HepG2 (cell line): ENCODE measurements at regions not wholly inside any gene's neighbourhood (a gene's known extent, or its start where the extent isn't known, plus 50 kb on each side); places are given as distances from the start of the nearest gene placed in this dataset.

ENCODE experiments used
- ATAC-seq: fragments of 200-7000 bp; cut with Tn5 transposase; 3 replicates; pipeline ENCODE4 v1.9.1; 2020; ENCODE audit warnings: mild to moderate bottlenecking, moderate library complexity
- BruUV-seq: library from RNA; stranded (reverse); fragments of 400-500 nt; replicated peaks from 2 replicates; lab custom pipeline; 2021; lab: Mats Ljungman, UMichigan
- CTCF ChIA-PET: fragments of 300-600 bp; formaldehyde crosslinking; extraction: SDS; loops from one replicate; lab custom pipeline; 2021; ENCODE audit warnings: low total read pairs, inconsistent platforms, low intra/inter-chr PET ratio; lab: Yijun Ruan, JAX
- POLR2A ChIA-PET: fragments of 350-600 bp; sonication (Branson Sonifier 250); formaldehyde crosslinking; loops from one replicate; lab custom pipeline; 2020; ENCODE audit warnings: antibody characterized with exemption, inconsistent platforms; lab: Yijun Ruan, JAX
- DNase-seq: peaks from one replicate; pipeline ENCODE4 v3.0.0-alpha.2; 2015; ENCODE audit warnings: low spot score
- FAIRE-seq: peaks from 3 replicates; lab custom pipeline; 2011; peaks lifted over from hg19 to GRCh38; lab: Jason Lieb, UNC
- H2AFZ ChIP-seq: one replicate; pipeline ENCODE4 v1.6.1; 2011; ENCODE audit warnings: low read length, inconsistent platforms
- H3K27ac ChIP-seq: fragments of 300-600 bp; 3 replicates; pipeline ENCODE4 v1.8.0; 2011; ENCODE audit warnings: mixed run types, mild to moderate bottlenecking, mixed read lengths, low read length, inconsistent platforms; ENCODE audit not compliant: insufficient read depth; ENCODE audit errors: extremely low read length
- H3K27me3 ChIP-seq, 2 experiments: fragments of 200-600 bp in 1 of 2; 2 replicates in 1 of 2; 3 replicates in 1 of 2; pipeline versions ENCODE4 v1.6.0 to v1.8.0; 2011; ENCODE audit warnings: low read length in 2 of 2, mild to moderate bottlenecking in 2 of 2, moderate library complexity in 2 of 2, inconsistent platforms in 1 of 2; ENCODE audit not compliant: insufficient read depth in 2 of 2, control insufficient read depth in 1 of 2
- H3K36me3 ChIP-seq, 2 experiments: fragments of 200-600 bp in 1 of 2; replicated peaks in 1 of 2; 2 replicates in 1 of 2; 3 replicates in 1 of 2; pipeline versions ENCODE4 v1.5.1 to v1.8.0; 2011; ENCODE audit warnings: low read length in 2 of 2, inconsistent platforms in 1 of 2; ENCODE audit not compliant: insufficient read depth in 2 of 2, control insufficient read depth in 1 of 2
- H3K4me1 ChIP-seq: 2 replicates; pipeline ENCODE4 v1.5.1; 2012; ENCODE audit warnings: low read length, inconsistent platforms; ENCODE audit not compliant: insufficient read depth
- H3K4me2 ChIP-seq: 2 replicates; pipeline ENCODE4 v1.6.0; 2011; ENCODE audit warnings: low read depth, low read length, inconsistent platforms
- H3K4me3 ChIP-seq, 3 experiments: fragments of 200-600 bp in 1 of 3; sonication (generic), shearing (Covaris generic) in 1 of 3; replicated peaks in 1 of 3; 2 replicates each; pipeline ENCODE4 v1.5.1; 2011 to 2016; ENCODE audit warnings: low read length in 3 of 3, inconsistent platforms in 2 of 3, low read depth in 2 of 3, mild to moderate bottlenecking in 2 of 3, control low read depth in 1 of 3, mixed read lengths in 1 of 3; ENCODE audit not compliant: insufficient read depth in 1 of 3
- H3K79me2 ChIP-seq: one replicate; pipeline ENCODE4 v1.6.1; 2011; ENCODE audit warnings: low read length, inconsistent platforms; ENCODE audit not compliant: insufficient read depth
- H3K9ac ChIP-seq: 2 replicates; pipeline ENCODE4 v1.6.0; 2011; ENCODE audit warnings: mild to moderate bottlenecking, low read depth, low read length, inconsistent platforms; ENCODE audit not compliant: insufficient read depth
- H3K9me3 ChIP-seq: 2 replicates; pipeline ENCODE4 v1.5.1; 2012; ENCODE audit warnings: mild to moderate bottlenecking, low read length
- H4K20me1 ChIP-seq: 2 replicates; pipeline ENCODE4 v1.6.0; 2011; ENCODE audit warnings: inconsistent platforms, mild to moderate bottlenecking, low read length, moderate library complexity; ENCODE audit not compliant: insufficient read depth
- ATF1 ChIP-seq: IDR thresholded peaks from 2 replicates; pipeline ENCODE4 v1.6.1; 2016; ENCODE audit warnings: mild to moderate bottlenecking, control low read depth
- ATRX ChIP-seq: sonication (generic); formaldehyde crosslinking; IDR thresholded peaks from 2 replicates; pipeline ENCODE4 v1.4.0; 2020; ENCODE audit warnings: missing genetic modification reagents, borderline replicate concordance
- ETV5 ChIP-seq: IDR thresholded peaks from 2 replicates; pipeline ENCODE4 v1.6.1; 2018; ENCODE audit warnings: missing biosample characterization, missing genetic modification reagents, inconsistent platforms, borderline replicate concordance
- GPN1 ChIP-seq: sonication (generic); formaldehyde crosslinking; IDR thresholded peaks from 2 replicates; pipeline ENCODE4 v1.5.1; 2020; ENCODE audit warnings: missing genetic modification reagents, borderline replicate concordance
- HDAC2 ChIP-seq: sonication (generic); formaldehyde crosslinking; IDR thresholded peaks from 2 replicates; pipeline ENCODE4 v1.4.0; 2020; ENCODE audit warnings: missing genetic modification reagents
- HNRNPL ChIP-seq: fragments of 200-400 bp; formaldehyde crosslinking; IDR thresholded peaks from 2 replicates; pipeline ENCODE4 v1.6.1; 2017; ENCODE audit warnings: mild to moderate bottlenecking, low read depth, low read length
- KLF13 ChIP-seq: sonication (generic); formaldehyde crosslinking; IDR thresholded peaks from 2 replicates; pipeline ENCODE4 v1.4.0; 2020; ENCODE audit warnings: mild to moderate bottlenecking, missing genetic modification reagents
- NCOA5 ChIP-seq: sonication (generic); formaldehyde crosslinking; IDR thresholded peaks from 2 replicates; pipeline ENCODE4 v1.4.0; 2020; ENCODE audit warnings: missing genetic modification reagents
- TSC22D2 ChIP-seq: sonication (generic); formaldehyde crosslinking; IDR thresholded peaks from 2 replicates; pipeline ENCODE4 v1.5.1; 2020; ENCODE audit warnings: missing genetic modification reagents, mild to moderate bottlenecking, borderline replicate concordance
- ZNF12 ChIP-seq: sonication (generic); formaldehyde crosslinking; IDR thresholded peaks from 2 replicates; pipeline ENCODE4 v1.5.0; 2020; ENCODE audit warnings: missing genetic modification reagents
- ZNF207 ChIP-seq: fragments of 450-650 bp; IDR thresholded peaks from 2 replicates; pipeline ENCODE4 v1.6.1; 2016; ENCODE audit warnings: antibody characterized with exemption, borderline replicate concordance
- ZNF44 ChIP-seq: sonication (generic); formaldehyde crosslinking; IDR thresholded peaks from 2 replicates; pipeline ENCODE4 v1.5.1; 2020; ENCODE audit warnings: mild to moderate bottlenecking, missing genetic modification reagents
- ZNF501 ChIP-seq: sonication (generic); formaldehyde crosslinking; IDR thresholded peaks from 2 replicates; pipeline ENCODE4 v1.5.1; 2020; ENCODE audit warnings: mild to moderate bottlenecking, moderate library complexity, missing genetic modification reagents
- ZNF562 ChIP-seq: sonication (generic); formaldehyde crosslinking; IDR thresholded peaks from 2 replicates; pipeline ENCODE4 v1.8.0; 2022; ENCODE audit warnings: missing genetic modification reagents, borderline replicate concordance
- ZNF709 ChIP-seq: sonication (generic); formaldehyde crosslinking; IDR thresholded peaks from 2 replicates; pipeline ENCODE4 v1.5.0; 2020; ENCODE audit warnings: mild to moderate bottlenecking, missing genetic modification reagents
- ZNF776 ChIP-seq: sonication (generic); formaldehyde crosslinking; IDR thresholded peaks from 2 replicates; pipeline ENCODE4 v1.4.0; 2020; ENCODE audit warnings: mild to moderate bottlenecking, missing genetic modification reagents
- ZNF839 ChIP-seq: sonication (generic); formaldehyde crosslinking; IDR thresholded peaks from 2 replicates; pipeline ENCODE4 v1.4.0; 2020; ENCODE audit warnings: missing genetic modification reagents, mild to moderate bottlenecking, borderline replicate concordance
- ZSCAN21 ChIP-seq: sonication (generic); formaldehyde crosslinking; IDR thresholded peaks from 2 replicates; pipeline ENCODE4 v1.8.0; 2022; ENCODE audit warnings: mild to moderate bottlenecking, missing genetic modification reagents, moderate library complexity, borderline replicate concordance
- ZSCAN25 ChIP-seq: sonication (generic); formaldehyde crosslinking; IDR thresholded peaks from 2 replicates; pipeline ENCODE4 v1.8.0; 2022; ENCODE audit warnings: mild to moderate bottlenecking, missing genetic modification reagents
- WGBS: methylation state at CpG from one replicate; pipeline ENCODE4 v1.1.6; 2017; ENCODE audit warnings: low lambda C conversion rate; 5-methylcytosine and 5-hydroxymethylcytosine counted together
- in situ Hi-C: cut with HindIII; loops from 2 replicates; pipeline ENCODE4 v1.10.0; 2017; ENCODE audit warnings: low pct_unique_long_range_greater_than_20kb; ENCODE audit not compliant: extremely low pct_ligation_motif_present
- intact Hi-C: fragments of 100-400 bp; cut with micrococcal nuclease; formaldehyde crosslinking; loops from one replicate; pipeline ENCODE4 v1.10.0; 2022; ENCODE audit not compliant: unreplicated experiment

DNA sequence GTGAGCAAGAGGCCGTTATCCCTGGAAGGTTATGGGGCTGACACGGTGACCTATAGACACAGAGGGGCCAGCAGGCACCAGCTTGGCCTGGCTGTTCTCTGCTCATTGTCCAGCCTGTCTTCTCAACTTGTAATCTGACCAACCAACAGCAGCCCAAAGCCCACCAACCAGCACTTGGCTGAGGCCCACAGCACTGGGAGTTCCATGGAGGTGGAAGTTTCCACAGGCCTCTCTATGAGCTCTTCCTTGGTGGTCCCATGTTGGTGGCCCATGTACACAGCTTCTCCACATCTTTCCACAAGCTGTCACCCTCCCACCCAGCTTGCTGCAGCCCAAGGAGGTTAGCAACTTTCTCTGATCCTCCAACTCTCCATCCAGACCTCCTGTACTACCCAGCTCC lies 56.2 kb upstream of the KLHL31 start:
- Histone ChIP-seq H3K27me3 (no peaks in the 10 kb centered on the region; a peak in 1 of 5 replicates), H3K9me3 (no peaks in the 10 kb centered on the region), H3K4me2 (no peak overlapping the region), H3K4me3 (no peak overlapping the region), H3K27ac (no peak overlapping the region), H4K20me1 (no peaks in the 10 kb centered on the region), H3K9ac (no peak overlapping the region), H3K36me3 (no peaks in the 10 kb centered on the region), H3K4me1 (no peaks in the 10 kb centered on the region), H3K79me2 (no peaks in the 10 kb centered on the region), H2AFZ (no peak overlapping the region)
- in situ Hi-C loops (loop anchor here (5.0 to 25.0 kb wide), 2 partner anchors 224 to 559 kb away; no protein-coding TSS in a partner anchor), intact Hi-C loops (no loop called here)
- TF ChIP-seq HDAC2 (CRISPR knock-in tag): no peak
- TF ChIP-seq ETV5 (CRISPR knock-in tag): no peak
- no peak for TF ChIP-seq KLF13 (CRISPR knock-in tag)
- TF ChIP-seq ZNF207: no peak
- TF ChIP-seq ZNF709 (CRISPR knock-in tag): no peak
- TF ChIP-seq NCOA5 (CRISPR knock-in tag): no peak
- TF ChIP-seq TSC22D2 (CRISPR knock-in tag): no peak
- TF ChIP-seq ZNF562 (CRISPR knock-in tag): no peak
- TF ChIP-seq ZSCAN25 (CRISPR knock-in tag): no peak
- no peak for TF ChIP-seq ZNF12 (CRISPR knock-in tag)
- no peak for TF ChIP-seq ATF1 (CRISPR knock-in tag)
- no peak for TF ChIP-seq HNRNPL
- TF ChIP-seq ZNF44 (CRISPR knock-in tag): no peak
- no peak for TF ChIP-seq ZNF839 (CRISPR knock-in tag)
- no peak for TF ChIP-seq ZNF776 (CRISPR knock-in tag)
- TF ChIP-seq ZNF501: no peak
- no peak for TF ChIP-seq GPN1 (CRISPR knock-in tag)
- no peak for TF ChIP-seq ATRX (CRISPR knock-in tag)
- TF ChIP-seq ZSCAN21: no peak
- POLR2A ChIA-PET: no interaction called here
- DNase-seq (no peak), FAIRE-seq (no peak), ATAC-seq (no peak)
- WGBS: 35% methylated on average over 2 of the region's 2 CpGs
- BruUV-seq: no TSS peak
- CTCF ChIA-PET: no interaction called here
